ENCODE measurements at regions not wholly inside any gene's neighbourhood (a gene's known extent, or its start where the extent isn't known, plus 50 kb on each side); places are given as distances from the start of the nearest gene placed in this dataset.

DNA sequence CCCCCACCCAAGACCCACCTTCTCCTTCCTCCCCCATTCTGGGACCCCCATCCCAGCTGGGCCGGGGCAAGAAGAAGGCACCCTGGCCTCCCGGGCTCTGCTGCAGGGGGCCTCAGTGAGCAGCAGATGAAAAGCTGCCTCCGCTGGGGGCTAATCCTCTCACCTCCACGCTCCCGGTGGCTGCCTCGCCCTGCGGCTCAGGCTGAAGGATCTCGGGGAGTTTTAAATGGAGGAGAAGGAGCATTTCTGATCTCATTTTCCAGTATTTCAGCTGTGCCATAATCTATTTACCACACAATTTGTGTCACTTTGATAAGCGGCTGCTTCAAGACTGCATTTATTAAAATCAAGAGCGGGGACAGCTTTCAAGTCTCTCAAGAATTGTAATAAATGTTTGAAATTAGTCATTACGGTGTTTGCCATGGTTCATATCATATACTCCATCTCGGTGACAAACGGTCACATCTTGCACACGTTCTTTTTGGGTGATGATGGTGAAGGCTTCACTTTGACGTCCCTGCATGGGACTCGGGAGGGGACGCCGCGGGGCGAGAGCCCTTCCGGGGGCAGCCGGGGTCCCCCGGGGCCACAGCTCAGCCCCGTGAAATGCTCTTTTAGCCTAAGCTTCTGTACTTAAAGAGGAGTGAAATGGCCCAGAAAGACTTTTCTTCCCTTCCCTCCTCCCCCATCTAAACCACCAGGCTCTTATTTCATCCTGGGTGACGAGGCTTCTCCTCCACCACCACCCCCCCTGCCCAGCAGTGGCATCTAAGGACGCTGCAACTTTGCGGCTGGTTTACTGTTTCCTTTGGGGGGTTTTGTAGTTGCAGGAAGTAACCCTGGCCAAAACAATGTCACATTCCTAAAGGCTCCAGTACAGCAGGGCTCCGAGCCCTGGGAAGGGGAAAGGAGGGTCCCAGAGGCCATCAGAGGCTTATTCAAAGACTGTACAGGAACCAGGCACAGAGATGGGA lies 313.1 kb upstream of the TNRC6C start:
- H3K36me3 ChIP-seq (ENCODE audit: control insufficient read depth in 2 of 2, insufficient read depth in 2 of 2, low read length in 2 of 2), result no peaks in the 10 kb centered on the region
- no peak overlapping the region for H3K27ac ChIP-seq (ENCODE audit: low read length)
- no peak overlapping the region for H3K4me3 ChIP-seq (ENCODE audit: low read length in 2 of 2)
- H3K9ac ChIP-seq (ENCODE audit: low read length in 2 of 2), result no peak overlapping the region
- peaks cover 0 to 8% of the 10 kb centered on the region in 2 donors for H3K9me3 ChIP-seq (ENCODE audit: control insufficient read depth in 2 of 2, low read length in 2 of 2)
- H3K27me3 ChIP-seq (ENCODE audit: control insufficient read depth in 1 of 2, insufficient read depth in 2 of 2, low read length in 2 of 2), result peaks cover 0 to 2% of the 10 kb centered on the region in 2 donors
- H3K4me1 ChIP-seq (ENCODE audit: control insufficient read depth, insufficient read depth, low read length), result no peaks in the 10 kb centered on the region

DNA sequence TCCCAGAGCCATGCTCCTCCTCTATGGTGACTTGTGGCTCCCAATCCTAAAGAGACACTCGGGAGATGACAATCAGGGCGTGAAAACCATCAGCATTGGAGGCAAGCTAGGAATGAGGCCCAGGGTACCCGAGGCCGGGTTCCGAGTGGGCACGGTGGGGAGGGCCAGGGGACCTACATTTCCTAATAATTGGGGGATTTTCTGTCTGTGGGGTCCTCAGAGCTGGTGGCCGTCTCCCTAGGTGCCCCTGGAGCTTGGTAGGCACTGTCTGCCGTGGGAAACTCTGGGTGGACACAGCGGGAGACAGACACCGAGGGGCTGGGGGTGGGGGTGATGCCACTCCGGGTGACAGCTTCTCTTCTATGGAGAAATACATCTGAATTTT lies 312.5 kb upstream of the TNRC6C start:
- no peak overlapping the region for H3K27ac ChIP-seq (ENCODE audit: low read length)

DNA sequence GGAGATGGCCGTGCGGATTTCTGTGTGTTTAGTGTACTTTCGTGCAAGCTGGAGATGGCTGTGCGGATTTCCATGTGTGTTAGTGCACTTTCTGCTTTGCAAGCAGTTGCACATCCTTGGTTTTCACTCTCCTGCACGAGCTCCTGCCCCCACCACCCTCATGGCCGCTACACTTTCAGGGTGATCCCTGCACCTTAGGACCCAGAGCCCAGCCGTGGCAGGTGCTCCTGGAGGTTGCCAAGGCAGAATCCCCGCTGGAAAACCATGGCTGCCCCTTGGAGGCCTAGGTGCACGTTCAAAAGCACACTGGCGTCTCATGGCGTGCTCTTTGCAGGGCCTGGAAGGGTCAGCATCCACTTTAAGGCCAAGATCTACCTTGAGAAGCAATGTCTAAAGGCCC lies 311.0 kb upstream of the TNRC6C start:
- no peak overlapping the region for H3K27ac ChIP-seq (ENCODE audit: low read length)
- no peaks in the 10 kb centered on the region for H3K36me3 ChIP-seq (ENCODE audit: control insufficient read depth in 2 of 2, insufficient read depth in 2 of 2, low read length in 2 of 2)
- H3K27me3 ChIP-seq (ENCODE audit: control insufficient read depth in 1 of 2, insufficient read depth in 2 of 2, low read length in 2 of 2), result peaks cover 0 to 2% of the 10 kb centered on the region in 2 donors
- peaks cover 0 to 8% of the 10 kb centered on the region in 2 donors for H3K9me3 ChIP-seq (ENCODE audit: control insufficient read depth in 2 of 2, low read length in 2 of 2)
- H3K9ac ChIP-seq (ENCODE audit: low read length in 2 of 2), result no peak overlapping the region
- H3K4me1 ChIP-seq (ENCODE audit: control insufficient read depth, insufficient read depth, low read length), result no peaks in the 10 kb centered on the region
- H3K4me3 ChIP-seq (ENCODE audit: low read length in 2 of 2), result no peak overlapping the region

More for the DNA sequence above, 312.5 kb upstream of the TNRC6C start:
- Histone ChIP-seq H3K27me3 (ENCODE audit: control insufficient read depth in 1 of 2, insufficient read depth in 2 of 2, low read length in 2 of 2) (peaks cover 0 to 2% of the 10 kb centered on the region in 2 donors), H3K9ac (ENCODE audit: low read length in 2 of 2) (no peak overlapping the region), H3K4me3 (ENCODE audit: low read length in 2 of 2) (no peak overlapping the region), H3K4me1 (ENCODE audit: control insufficient read depth, insufficient read depth, low read length) (no peaks in the 10 kb centered on the region), H3K9me3 (ENCODE audit: control insufficient read depth in 2 of 2, low read length in 2 of 2) (peaks cover 0 to 8% of the 10 kb centered on the region in 2 donors), H3K36me3 (ENCODE audit: control insufficient read depth in 2 of 2, insufficient read depth in 2 of 2, low read length in 2 of 2) (no peaks in the 10 kb centered on the region)

DNA sequence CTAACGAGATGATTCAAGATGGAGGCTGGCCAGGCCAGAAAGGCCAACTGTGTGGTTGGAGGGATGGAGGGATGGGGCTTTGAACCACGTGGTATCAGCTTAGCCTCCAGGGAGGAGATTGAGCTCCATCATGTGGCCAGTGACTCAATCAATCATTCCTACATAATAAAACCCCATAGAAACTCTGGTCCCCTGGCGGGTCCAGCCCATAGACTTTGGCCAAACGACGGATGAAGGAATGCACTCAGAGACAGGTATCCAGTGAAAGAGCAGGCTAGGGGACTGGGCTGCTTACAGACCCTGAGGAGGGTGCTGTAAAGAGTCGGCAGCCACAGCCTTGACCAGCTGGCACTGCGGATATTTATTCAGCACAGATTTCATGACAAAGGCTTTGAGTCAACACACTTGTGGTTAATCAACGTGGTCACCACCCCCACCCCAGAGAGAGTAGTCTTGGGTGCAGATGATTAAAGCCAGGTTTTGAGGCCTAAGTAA lies 308.7 kb upstream of the TNRC6C start:
- H3K4me3 ChIP-seq (ENCODE audit: low read length in 2 of 2), result no peak overlapping the region
- H3K9me3 ChIP-seq (ENCODE audit: control insufficient read depth in 2 of 2, low read length in 2 of 2), result peaks cover 0 to 8% of the 10 kb centered on the region in 2 donors
- peaks cover 0 to under 1% of the 10 kb centered on the region in 2 donors for H3K27me3 ChIP-seq (ENCODE audit: control insufficient read depth in 1 of 2, insufficient read depth in 2 of 2, low read length in 2 of 2)
- H3K36me3 ChIP-seq (ENCODE audit: control insufficient read depth in 2 of 2, insufficient read depth in 2 of 2, low read length in 2 of 2), result no peaks in the 10 kb centered on the region
- H3K9ac ChIP-seq (ENCODE audit: low read length in 2 of 2), result no peak overlapping the region
- H3K4me1 ChIP-seq (ENCODE audit: control insufficient read depth, insufficient read depth, low read length), result no peaks in the 10 kb centered on the region
- no peak overlapping the region for H3K27ac ChIP-seq (ENCODE audit: low read length)

GRCh38 chr17:77651988-77652387 lies 306.5 kb upstream of the TNRC6C start:
- Histone ChIP-seq H3K4me1 (ENCODE audit: control insufficient read depth, insufficient read depth, low read length) (no peaks in the 10 kb centered on the region), H3K27ac (ENCODE audit: low read length) (no peak overlapping the region), H3K9me3 (ENCODE audit: control insufficient read depth in 2 of 2, low read length in 2 of 2) (peaks cover 0 to 8% of the 10 kb centered on the region in 2 donors), H3K27me3 (ENCODE audit: control insufficient read depth in 1 of 2, insufficient read depth in 2 of 2, low read length in 2 of 2) (peaks cover 2 to 7% of the 10 kb centered on the region in 2 donors), H3K36me3 (ENCODE audit: control insufficient read depth in 2 of 2, insufficient read depth in 2 of 2, low read length in 2 of 2) (no peaks in the 10 kb centered on the region), H3K9ac (ENCODE audit: low read length in 2 of 2) (no peak overlapping the region), H3K4me3 (ENCODE audit: low read length in 2 of 2) (no peak overlapping the region)

- no peaks in the 10 kb centered on the region for H3K4me1 ChIP-seq (ENCODE audit: control insufficient read depth, insufficient read depth, low read length)
- H3K9ac ChIP-seq (ENCODE audit: low read length in 2 of 2), result no peak overlapping the region
- peaks cover 3 to 4% of the 10 kb centered on the region in 2 donors for H3K9me3 ChIP-seq (ENCODE audit: control insufficient read depth in 2 of 2, low read length in 2 of 2)
- H3K36me3 ChIP-seq (ENCODE audit: control insufficient read depth in 2 of 2, insufficient read depth in 2 of 2, low read length in 2 of 2), result no peaks in the 10 kb centered on the region
- peaks cover 2 to 7% of the 10 kb centered on the region in 2 donors for H3K27me3 ChIP-seq (ENCODE audit: control insufficient read depth in 1 of 2, insufficient read depth in 2 of 2, low read length in 2 of 2)
- no peak overlapping the region for H3K27ac ChIP-seq (ENCODE audit: low read length)
- H3K4me3 ChIP-seq (ENCODE audit: low read length in 2 of 2), result no peak overlapping the region
Measured at GRCh38 chr17:77654296-77654695, 304.2 kb upstream of the TNRC6C start.

DNA sequence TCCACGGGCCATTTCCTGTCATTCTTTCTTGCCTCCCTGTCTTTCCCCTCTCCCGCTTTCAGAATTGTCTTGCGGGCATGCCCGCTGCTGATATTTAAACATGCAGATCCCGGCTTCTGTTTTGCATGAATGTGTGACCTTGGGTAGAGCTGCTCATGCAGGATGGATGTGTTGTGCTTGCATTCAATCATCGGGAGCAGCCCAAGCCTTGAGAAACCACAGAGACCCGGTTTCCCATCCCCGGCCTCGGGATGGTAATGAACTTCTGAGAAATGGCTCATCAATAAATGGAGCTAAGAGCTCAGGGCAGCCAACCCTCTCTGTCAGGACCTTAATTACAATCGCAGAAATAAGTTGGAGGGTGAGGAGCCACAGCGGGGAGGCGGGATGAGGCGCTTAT lies 303.7 kb upstream of the TNRC6C start:
- Histone ChIP-seq H3K36me3 (ENCODE audit: control insufficient read depth in 2 of 2, insufficient read depth in 2 of 2, low read length in 2 of 2) (no peaks in the 10 kb centered on the region), H3K4me3 (ENCODE audit: low read length in 2 of 2) (no peak overlapping the region), H3K4me1 (ENCODE audit: control insufficient read depth, insufficient read depth, low read length) (no peaks in the 10 kb centered on the region), H3K27me3 (ENCODE audit: control insufficient read depth in 1 of 2, insufficient read depth in 2 of 2, low read length in 2 of 2) (peaks cover 2 to 7% of the 10 kb centered on the region in 2 donors), H3K27ac (ENCODE audit: low read length) (no peak overlapping the region), H3K9ac (ENCODE audit: low read length in 2 of 2) (no peak overlapping the region), H3K9me3 (ENCODE audit: control insufficient read depth in 2 of 2, low read length in 2 of 2) (peaks cover 3 to 4% of the 10 kb centered on the region in 2 donors)

- Histone ChIP-seq H3K4me1 (ENCODE audit: control insufficient read depth, insufficient read depth, low read length) (no peaks in the 10 kb centered on the region), H3K9ac (ENCODE audit: low read length in 2 of 2) (no peak overlapping the region), H3K4me3 (ENCODE audit: low read length in 2 of 2) (no peak overlapping the region), H3K36me3 (ENCODE audit: control insufficient read depth in 2 of 2, insufficient read depth in 2 of 2, low read length in 2 of 2) (no peaks in the 10 kb centered on the region), H3K27me3 (ENCODE audit: control insufficient read depth in 1 of 2, insufficient read depth in 2 of 2, low read length in 2 of 2) (peaks cover 2 to 7% of the 10 kb centered on the region in 2 donors), H3K9me3 (ENCODE audit: control insufficient read depth in 2 of 2, low read length in 2 of 2) (peaks cover 3 to 4% of the 10 kb centered on the region in 2 donors), H3K27ac (ENCODE audit: low read length) (no peak overlapping the region)
Measured at GRCh38 chr17:77656054-77656453, 302.4 kb upstream of the TNRC6C start.

- Histone ChIP-seq H3K9me3 (ENCODE audit: control insufficient read depth in 2 of 2, low read length in 2 of 2) (peaks cover 3 to 4% of the 10 kb centered on the region in 2 donors), H3K27ac (ENCODE audit: low read length) (no peak overlapping the region), H3K4me3 (ENCODE audit: low read length in 2 of 2) (no peak overlapping the region)
Measured at GRCh38 chr17:77657839-77658238, 300.7 kb upstream of the TNRC6C start.

DNA sequence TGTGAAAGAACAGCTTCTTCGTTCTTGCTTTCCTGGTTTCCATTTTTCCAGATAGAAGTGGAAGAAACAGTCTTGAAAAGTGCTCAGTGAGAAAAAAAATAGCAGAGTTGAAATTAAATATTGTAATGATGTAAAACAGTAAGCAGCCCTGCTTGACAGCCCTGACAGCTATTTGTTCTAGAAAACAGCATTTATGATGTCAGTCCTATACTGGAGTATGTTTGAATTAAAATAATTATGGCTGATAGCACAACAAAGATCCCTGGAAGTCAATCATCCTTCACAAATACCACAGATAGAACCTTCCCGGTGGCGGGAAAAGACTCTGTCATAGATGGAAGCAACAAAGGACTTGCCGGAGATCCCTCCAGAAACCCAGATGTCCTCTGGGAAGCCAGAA lies 298.0 kb upstream of the TNRC6C start:
- Histone ChIP-seq H3K9ac (ENCODE audit: low read length in 2 of 2) (no peak overlapping the region), H3K4me1 (ENCODE audit: control insufficient read depth, insufficient read depth, low read length) (no peaks in the 10 kb centered on the region), H3K27ac (ENCODE audit: low read length) (no peak overlapping the region), H3K4me3 (ENCODE audit: low read length in 2 of 2) (no peak overlapping the region), H3K36me3 (ENCODE audit: control insufficient read depth in 2 of 2, insufficient read depth in 2 of 2, low read length in 2 of 2) (no peaks in the 10 kb centered on the region), H3K27me3 (ENCODE audit: control insufficient read depth in 1 of 2, insufficient read depth in 2 of 2, low read length in 2 of 2) (no peaks in the 10 kb centered on the region), H3K9me3 (ENCODE audit: control insufficient read depth in 2 of 2, low read length in 2 of 2) (peaks cover 3 to 4% of the 10 kb centered on the region in 2 donors)

More at GRCh38 chr17:77657839-77658238, 300.7 kb upstream of the TNRC6C start:
- H3K9ac ChIP-seq (ENCODE audit: low read length in 2 of 2), result no peak overlapping the region
- H3K36me3 ChIP-seq (ENCODE audit: control insufficient read depth in 2 of 2, insufficient read depth in 2 of 2, low read length in 2 of 2), result no peaks in the 10 kb centered on the region
- H3K4me1 ChIP-seq (ENCODE audit: control insufficient read depth, insufficient read depth, low read length), result no peaks in the 10 kb centered on the region
- H3K27me3 ChIP-seq (ENCODE audit: control insufficient read depth in 1 of 2, insufficient read depth in 2 of 2, low read length in 2 of 2), result peaks cover 2 to 7% of the 10 kb centered on the region in 2 donors

DNA sequence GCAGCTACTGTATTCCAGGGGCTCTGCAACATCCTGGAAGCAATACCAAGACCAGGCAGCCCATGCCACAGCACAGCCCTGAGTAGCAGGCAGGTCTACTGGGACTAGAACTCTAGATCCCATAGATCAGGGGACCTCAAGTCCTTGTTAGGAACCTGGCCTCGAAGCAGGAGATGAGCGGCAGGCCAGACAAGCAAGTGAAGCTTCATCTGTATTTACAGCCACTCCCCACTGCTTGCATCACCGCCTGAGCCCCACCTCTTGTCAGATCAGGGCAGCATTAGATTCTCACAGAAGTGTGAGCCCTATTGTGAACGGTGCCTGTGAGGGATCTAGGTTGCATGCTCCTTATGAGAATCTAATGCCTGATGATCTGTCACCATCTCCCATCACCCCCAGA lies 295.7 kb upstream of the TNRC6C start:
- no peak overlapping the region for H3K4me3 ChIP-seq (ENCODE audit: low read length in 2 of 2)

More for the DNA sequence above, 295.7 kb upstream of the TNRC6C start:
- peaks cover 3 to 4% of the 10 kb centered on the region in 2 donors for H3K9me3 ChIP-seq (ENCODE audit: control insufficient read depth in 2 of 2, low read length in 2 of 2)
- H3K36me3 ChIP-seq (ENCODE audit: control insufficient read depth in 2 of 2, insufficient read depth in 2 of 2, low read length in 2 of 2), result no peaks in the 10 kb centered on the region
- peaks cover 9% of the 10 kb centered on the region for H3K4me1 ChIP-seq (ENCODE audit: control insufficient read depth, insufficient read depth, low read length)
- no peak overlapping the region for H3K9ac ChIP-seq (ENCODE audit: low read length in 2 of 2)
- H3K27ac ChIP-seq (ENCODE audit: low read length), result no peak overlapping the region
- no peaks in the 10 kb centered on the region for H3K27me3 ChIP-seq (ENCODE audit: control insufficient read depth in 1 of 2, insufficient read depth in 2 of 2, low read length in 2 of 2)
